Ovary (tissue), 7 donors: ENCODE measurements at regions not wholly inside any gene's neighbourhood (a gene's known extent, or its start where the extent isn't known, plus 50 kb on each side); places are given as distances from the start of the nearest gene placed in this dataset.

Source experiments
- DNase-seq, 5 donors: peaks; one replicate each; pipeline ENCODE4 v3.0.0-alpha.2; 2019 to 2020
- H3K27ac ChIP-seq, 2 donors: fragments of 200-600 bp; one replicate each; pipeline versions ENCODE4 v1.5.1 to v1.8.0; 2019 to 2022
- H3K27me3 ChIP-seq: fragments of 200-600 bp; one replicate; pipeline ENCODE4 v1.8.0; 2022
- H3K36me3 ChIP-seq: fragments of 200-600 bp; sonication (generic); one replicate; pipeline ENCODE4 v1.5.1; 2019
- H3K4me1 ChIP-seq: one replicate; pipeline ENCODE4 v1.8.1; 2013; ENCODE audit warnings: mild to moderate bottlenecking, moderate library complexity; ENCODE audit not compliant: insufficient read depth
- H3K4me3 ChIP-seq: fragments of 200-600 bp; sonication (generic); one replicate; pipeline ENCODE4 v1.5.1; 2017
- H3K9me3 ChIP-seq, 2 donors: fragments of 200-600 bp in 1 of 2; sonication (generic) in 1 of 2; one replicate each; pipeline versions ENCODE4 v1.5.1 to v1.8.1; 2013 to 2019; ENCODE audit warnings: mild to moderate bottlenecking in 1 of 2, moderate library complexity in 1 of 2
- EP300 ChIP-seq: sonication (generic); formaldehyde crosslinking; IDR thresholded peaks from one replicate; pipeline ENCODE4 v1.6.1; 2017; ENCODE audit warnings: antibody characterized with exemption
- POLR2A ChIP-seq: fragments of 450-650 bp; IDR thresholded peaks from one replicate; pipeline ENCODE4 v1.6.1; 2017; ENCODE audit warnings: antibody characterized with exemption, mild to moderate bottlenecking, moderate library complexity
- WGBS, 3 donors: extraction: QIAGEN DNeasy Blood & Tissue Kit in 1 of 3; methylation state at CpG; one replicate each; pipeline versions ENCODE4 v1.1.5 to v1.1.7; 2013 to 2017; 5-methylcytosine and 5-hydroxymethylcytosine counted together
- intact Hi-C, 4 donors: fragments of 100-400 bp; cut with DNase I; formaldehyde crosslinking; loops; one replicate each; pipeline versions ENCODE4 v1.11.0 to v1.15.1; 2022 to 2023
- TF ChIP-seq, protein P1 (sequence below), 3 donors: fragments of 450-650 bp in 2 of 3; fragments of 200-600 bp in 1 of 3; IDR thresholded peaks; one replicate each; pipeline versions ENCODE4 v1.5.1 to v1.8.0; 2016 to 2022; ENCODE audit warnings: antibody characterized with exemption in 3 of 3, mild to moderate bottlenecking in 1 of 3
- donor health status: DM: no; HTN: no; CAD: no; lungs with moderate emphysema.
- donor health status: DM: no; HTN: no; CAD: no.
- donor health status: Bipolar disorder and iron deficiency.
- donor health status: DM: no; HTN: no; CAD: no.
- donor health status: DM: yes; HTN: yes; CAD: no.

- no peak for DNase-seq
- Histone ChIP-seq H3K4me3 (no peak overlapping the region), H3K27me3 (no peaks in the 10 kb centered on the region), H3K27ac (no peak overlapping the region), H3K9me3 (peaks cover 0 to 4% of the 10 kb centered on the region in 2 donors), H3K36me3 (no peaks in the 10 kb centered on the region), H3K4me1 (peaks cover 4% of the 10 kb centered on the region)
- WGBS, 3 donors = 29 to 65% (median 39%) methylated on average over 2 of the region's 2 CpGs
- intact Hi-C loops = no loop called here
- TF ChIP-seq, protein P1, sequence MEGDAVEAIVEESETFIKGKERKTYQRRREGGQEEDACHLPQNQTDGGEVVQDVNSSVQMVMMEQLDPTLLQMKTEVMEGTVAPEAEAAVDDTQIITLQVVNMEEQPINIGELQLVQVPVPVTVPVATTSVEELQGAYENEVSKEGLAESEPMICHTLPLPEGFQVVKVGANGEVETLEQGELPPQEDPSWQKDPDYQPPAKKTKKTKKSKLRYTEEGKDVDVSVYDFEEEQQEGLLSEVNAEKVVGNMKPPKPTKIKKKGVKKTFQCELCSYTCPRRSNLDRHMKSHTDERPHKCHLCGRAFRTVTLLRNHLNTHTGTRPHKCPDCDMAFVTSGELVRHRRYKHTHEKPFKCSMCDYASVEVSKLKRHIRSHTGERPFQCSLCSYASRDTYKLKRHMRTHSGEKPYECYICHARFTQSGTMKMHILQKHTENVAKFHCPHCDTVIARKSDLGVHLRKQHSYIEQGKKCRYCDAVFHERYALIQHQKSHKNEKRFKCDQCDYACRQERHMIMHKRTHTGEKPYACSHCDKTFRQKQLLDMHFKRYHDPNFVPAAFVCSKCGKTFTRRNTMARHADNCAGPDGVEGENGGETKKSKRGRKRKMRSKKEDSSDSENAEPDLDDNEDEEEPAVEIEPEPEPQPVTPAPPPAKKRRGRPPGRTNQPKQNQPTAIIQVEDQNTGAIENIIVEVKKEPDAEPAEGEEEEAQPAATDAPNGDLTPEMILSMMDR (IDR thresholded peaks at IDR 0.05) = no peak
- TF ChIP-seq POLR2A (no peak), EP300 (no peak)
These were observed 143.3 kb downstream of the MRPS6 start for GRCh38 chr21:34216718-34217032.

GRCh38 chr21:34217263-34217662 is 143.9 kb downstream of the MRPS6 start:
- peaks cover 0 to 4% of the 10 kb centered on the region in 2 donors for H3K9me3 ChIP-seq
- 93 to 95% (median 94%) methylated on average over 3 of the region's 3 CpGs for whole genome bisulfite sequencing, 3 donors
- H3K27me3 ChIP-seq = no peaks in the 10 kb centered on the region
- H3K4me3 ChIP-seq = no peak overlapping the region
- H3K27ac ChIP-seq = no peak overlapping the region
- TF ChIP-seq POLR2A (no peak), EP300 (no peak)
- TF ChIP-seq, protein P1 (IDR thresholded peaks at IDR 0.05) = no peak
- intact Hi-C loops = no loop called here
- no peaks in the 10 kb centered on the region for H3K36me3 ChIP-seq
- DNase-seq = no peak
- H3K4me1 ChIP-seq = peaks cover 6% of the 10 kb centered on the region

GRCh38 chr21:34219334-34220060 is 144.3 kb upstream of the KCNE2 start:
- H3K36me3 ChIP-seq = no peaks in the 10 kb centered on the region
- peaks cover 6% of the 10 kb centered on the region for H3K4me1 ChIP-seq
- intact Hi-C loops = no loop called here
- WGBS, 3 donors = 59 to 76% (median 60%) methylated on average over 4 of the region's 4 CpGs
- TF ChIP-seq, protein P1 (IDR thresholded peaks at IDR 0.05) = no peak
- TF ChIP-seq EP300 (no peak), POLR2A (no peak)
- H3K27ac ChIP-seq = no peak overlapping the region
- no peak for DNase-seq
- H3K27me3 ChIP-seq = no peaks in the 10 kb centered on the region
- no peak overlapping the region for H3K4me3 ChIP-seq
- H3K9me3 ChIP-seq = no peaks in the 10 kb centered on the region

- H3K27me3 ChIP-seq = no peaks in the 10 kb centered on the region
- TF ChIP-seq POLR2A (no peak), EP300 (no peak)
- TF ChIP-seq, protein P1 (IDR thresholded peaks at IDR 0.05) = no peak
- peaks cover 6% of the 10 kb centered on the region for H3K4me1 ChIP-seq
- H3K4me3 ChIP-seq = no peak overlapping the region
- no peak for DNase-seq
- H3K36me3 ChIP-seq = no peaks in the 10 kb centered on the region
- 96 to 98% (median 98%) methylated on average over 1 of the region's 1 CpG for WGBS, 3 donors
- intact Hi-C loops = no loop called here
- no peak overlapping the region for H3K27ac ChIP-seq
- H3K9me3 ChIP-seq = no peaks in the 10 kb centered on the region
These were observed 143.1 kb upstream of the KCNE2 start for GRCh38 chr21:34220556-34221195.
